ENCODE measurements at regions not wholly inside any gene's neighbourhood (a gene's known extent, or its start where the extent isn't known, plus 50 kb on each side); places are given as distances from the start of the nearest gene placed in this dataset.

DNA sequence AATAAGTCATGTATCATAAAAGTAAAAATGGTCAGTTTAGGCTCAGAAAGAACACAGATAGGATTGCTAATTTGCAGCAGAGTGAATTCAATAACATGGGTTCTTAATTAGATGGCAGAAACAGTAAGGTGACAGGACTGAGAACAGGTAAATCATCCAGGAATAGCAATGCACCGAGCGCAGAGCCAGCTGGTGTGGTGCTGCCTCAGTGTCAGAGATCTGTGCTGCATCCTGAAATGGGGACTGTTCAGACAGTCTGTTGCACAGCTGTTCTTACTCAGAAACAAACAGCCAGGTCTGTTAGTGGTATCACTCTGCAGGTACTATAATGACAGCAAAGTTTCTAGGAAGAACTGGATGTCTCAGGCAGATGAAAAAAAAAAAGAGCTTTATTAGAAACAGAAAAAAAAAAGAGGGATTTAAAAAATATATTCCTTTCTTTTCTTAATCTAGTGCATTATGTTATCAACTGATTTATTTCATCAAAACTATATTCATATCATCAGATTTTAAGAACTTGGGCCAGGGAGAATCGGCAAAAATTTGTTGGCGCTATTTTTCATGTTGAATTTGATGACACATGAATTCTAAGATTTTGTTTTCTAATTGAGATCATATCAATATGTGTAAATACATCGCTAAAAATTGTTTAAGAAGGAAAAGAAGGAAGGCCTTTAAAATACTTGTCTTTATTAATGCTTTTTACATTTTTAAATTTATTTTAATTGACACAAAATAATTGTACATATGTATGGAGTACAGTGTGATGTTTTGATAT, 501.8 kb downstream of the PRKD1 start:
- Histone ChIP-seq H3K27ac (ENCODE audit: low read length) (no peak overlapping the region), H3K27me3 (ENCODE audit: control insufficient read depth, insufficient read depth, low read length) (no peaks in the 10 kb centered on the region), H3K4me3 (ENCODE audit: low read length) (no peak overlapping the region), H3K36me3 (ENCODE audit: control insufficient read depth, insufficient read depth, low read length) (no peaks in the 10 kb centered on the region), H3K9me3 (ENCODE audit: control insufficient read depth, low read depth, low read length) (no peaks in the 10 kb centered on the region), H3K4me1 (ENCODE audit: control insufficient read depth, insufficient read depth, low read length) (no peaks in the 10 kb centered on the region)
- WGBS (ENCODE audit: insufficient coverage, low lambda C conversion rate), result 79% methylated on average over 3 of the region's 5 CpGs
- DNase-seq, result no peak

DNA sequence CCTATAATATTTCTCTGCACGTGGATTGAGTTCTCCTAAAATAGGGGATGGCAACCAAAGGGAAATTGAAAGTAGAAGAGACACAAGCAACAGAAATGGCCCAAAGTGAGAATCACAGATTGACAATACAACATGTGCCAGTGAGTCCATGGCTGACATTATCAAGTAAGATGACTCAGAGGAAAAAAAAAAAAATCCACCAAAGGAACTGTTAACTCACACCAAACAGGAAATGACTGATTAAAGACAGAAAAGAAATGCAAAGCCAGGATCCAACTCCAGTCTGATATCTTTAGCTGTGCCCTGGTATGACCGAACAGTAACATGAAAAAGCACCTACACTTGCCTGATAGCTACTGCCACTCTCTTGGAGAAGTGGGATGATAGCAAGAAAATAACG, 485.0 kb downstream of the PRKD1 start:
- no peaks in the 10 kb centered on the region for H3K4me1 ChIP-seq (ENCODE audit: control insufficient read depth, insufficient read depth, low read length)
- no peak overlapping the region for H3K4me3 ChIP-seq (ENCODE audit: low read length)
- H3K9me3 ChIP-seq (ENCODE audit: control insufficient read depth, low read depth, low read length), result no peaks in the 10 kb centered on the region
- no peaks in the 10 kb centered on the region for H3K27me3 ChIP-seq (ENCODE audit: control insufficient read depth, insufficient read depth, low read length)
- no peak overlapping the region for H3K27ac ChIP-seq (ENCODE audit: low read length)
- no peak for DNase-seq
- WGBS (ENCODE audit: insufficient coverage, low lambda C conversion rate), result 74% methylated on average over 2 of the region's 3 CpGs
- H3K36me3 ChIP-seq (ENCODE audit: control insufficient read depth, insufficient read depth, low read length), result no peaks in the 10 kb centered on the region

DNA sequence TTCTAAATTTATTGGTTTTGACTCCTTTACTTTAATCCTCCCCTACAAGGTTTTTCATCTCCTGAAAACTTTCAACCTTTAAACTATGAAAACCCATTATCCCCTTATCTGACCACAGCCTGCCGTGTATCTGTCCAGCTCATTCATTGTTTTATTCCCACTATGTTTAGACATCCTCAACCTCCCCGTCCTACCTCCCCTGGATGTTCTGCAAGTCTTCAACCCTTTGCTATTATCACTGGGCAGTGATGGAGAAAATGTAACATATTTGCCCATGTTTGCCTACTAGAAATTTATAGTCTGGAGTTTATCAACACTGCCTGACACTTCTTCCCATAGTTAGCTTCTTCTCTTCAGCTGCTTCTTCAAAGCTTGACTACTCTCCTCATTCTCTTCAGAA, 483.4 kb downstream of the PRKD1 start:
- DNase-seq, result no peak
- H3K9me3 ChIP-seq (ENCODE audit: control insufficient read depth, low read depth, low read length), result no peaks in the 10 kb centered on the region
- H3K27ac ChIP-seq (ENCODE audit: low read length), result no peak overlapping the region
- WGBS (ENCODE audit: insufficient coverage, low lambda C conversion rate), result 14% methylated on average over 1 of the region's 2 CpGs
- H3K4me3 ChIP-seq (ENCODE audit: low read length), result no peak overlapping the region
- no peaks in the 10 kb centered on the region for H3K27me3 ChIP-seq (ENCODE audit: control insufficient read depth, insufficient read depth, low read length)
- no peaks in the 10 kb centered on the region for H3K36me3 ChIP-seq (ENCODE audit: control insufficient read depth, insufficient read depth, low read length)
- no peaks in the 10 kb centered on the region for H3K4me1 ChIP-seq (ENCODE audit: control insufficient read depth, insufficient read depth, low read length)

DNA sequence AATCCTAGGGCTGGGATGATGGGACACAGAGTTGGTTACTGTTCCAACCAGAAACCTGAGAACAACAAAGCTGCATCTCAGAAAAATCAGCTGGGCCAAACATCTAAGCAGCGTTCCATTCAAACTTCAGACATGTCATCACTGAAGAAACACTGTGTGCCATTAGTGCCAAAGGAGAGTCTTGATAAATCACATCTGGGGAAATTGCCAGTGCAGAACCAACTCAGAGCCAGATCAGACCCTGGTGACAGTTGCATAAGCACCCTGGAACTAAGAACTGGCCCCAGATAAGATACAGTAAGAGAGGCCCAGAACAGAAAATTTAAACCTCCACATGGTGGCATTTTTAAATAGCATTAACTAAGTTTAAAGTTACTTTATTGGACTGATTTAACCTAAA, 482.8 kb downstream of the PRKD1 start:
- H3K4me3 ChIP-seq (ENCODE audit: low read length), result no peak overlapping the region
- no peak overlapping the region for H3K27ac ChIP-seq (ENCODE audit: low read length)
- H3K9me3 ChIP-seq (ENCODE audit: control insufficient read depth, low read depth, low read length), result no peaks in the 10 kb centered on the region
- WGBS (ENCODE audit: insufficient coverage, low lambda C conversion rate), result no CpG with 5 or more reads among the region's 1 CpG
- DNase-seq, result no peak
- no peaks in the 10 kb centered on the region for H3K36me3 ChIP-seq (ENCODE audit: control insufficient read depth, insufficient read depth, low read length)
- no peaks in the 10 kb centered on the region for H3K4me1 ChIP-seq (ENCODE audit: control insufficient read depth, insufficient read depth, low read length)
- H3K27me3 ChIP-seq (ENCODE audit: control insufficient read depth, insufficient read depth, low read length), result no peaks in the 10 kb centered on the region

DNA sequence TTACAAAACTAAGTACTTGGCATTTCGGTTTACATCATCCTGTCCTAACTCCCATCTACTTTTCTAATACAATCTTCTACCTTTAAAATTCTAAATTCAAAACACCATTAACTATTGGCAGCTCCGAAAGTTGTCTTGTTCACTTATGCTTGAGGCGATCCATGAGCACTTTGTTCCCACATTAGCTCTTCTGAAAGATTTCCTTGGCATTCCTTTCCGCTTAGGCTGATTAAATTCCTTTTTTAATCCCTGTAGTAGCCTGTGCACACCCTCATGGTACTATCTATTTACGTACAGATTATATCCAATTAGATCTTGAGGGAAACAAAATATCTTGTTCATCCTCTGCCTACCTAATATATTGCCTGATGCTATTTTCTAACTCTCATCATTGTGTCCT, 480.7 kb downstream of the PRKD1 start:
- no peaks in the 10 kb centered on the region for H3K4me1 ChIP-seq (ENCODE audit: control insufficient read depth, insufficient read depth, low read length)
- DNase-seq, result no peak
- H3K27ac ChIP-seq (ENCODE audit: low read length), result no peak overlapping the region
- WGBS (ENCODE audit: insufficient coverage, low lambda C conversion rate), result 90% methylated on average over 4 of the region's 5 CpGs
- no peak overlapping the region for H3K4me3 ChIP-seq (ENCODE audit: low read length)
- H3K27me3 ChIP-seq (ENCODE audit: control insufficient read depth, insufficient read depth, low read length), result no peaks in the 10 kb centered on the region
- no peaks in the 10 kb centered on the region for H3K36me3 ChIP-seq (ENCODE audit: control insufficient read depth, insufficient read depth, low read length)
- H3K9me3 ChIP-seq (ENCODE audit: control insufficient read depth, low read depth, low read length), result no peaks in the 10 kb centered on the region

DNA sequence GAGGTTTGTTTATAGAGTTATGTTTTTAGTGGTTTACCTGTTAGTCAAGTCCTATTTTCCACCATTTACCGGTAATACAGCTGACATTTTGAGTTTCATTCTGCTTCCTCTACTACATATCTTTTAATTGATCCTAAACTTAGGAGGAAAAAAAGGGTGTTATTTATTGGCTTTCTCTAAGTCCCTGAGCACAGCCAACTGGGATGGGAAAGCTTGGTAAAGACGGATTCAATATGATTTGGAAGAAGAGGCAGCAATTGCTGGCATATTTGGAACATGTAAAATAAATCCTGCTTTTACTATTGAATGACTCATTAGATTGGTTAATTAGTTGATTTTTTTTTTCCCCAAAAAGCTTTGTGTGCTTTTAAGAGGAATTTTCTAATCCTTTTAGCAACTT, 475.7 kb downstream of the PRKD1 start:
- 100% methylated on average over 1 of the region's 2 CpGs for WGBS (ENCODE audit: insufficient coverage, low lambda C conversion rate)
- no peak overlapping the region for H3K4me3 ChIP-seq (ENCODE audit: low read length)
- no peaks in the 10 kb centered on the region for H3K4me1 ChIP-seq (ENCODE audit: control insufficient read depth, insufficient read depth, low read length)
- no peak overlapping the region for H3K27ac ChIP-seq (ENCODE audit: low read length)
- H3K36me3 ChIP-seq (ENCODE audit: control insufficient read depth, insufficient read depth, low read length), result no peaks in the 10 kb centered on the region
- no peak for DNase-seq
- no peaks in the 10 kb centered on the region for H3K9me3 ChIP-seq (ENCODE audit: control insufficient read depth, low read depth, low read length)
- no peaks in the 10 kb centered on the region for H3K27me3 ChIP-seq (ENCODE audit: control insufficient read depth, insufficient read depth, low read length)

DNA sequence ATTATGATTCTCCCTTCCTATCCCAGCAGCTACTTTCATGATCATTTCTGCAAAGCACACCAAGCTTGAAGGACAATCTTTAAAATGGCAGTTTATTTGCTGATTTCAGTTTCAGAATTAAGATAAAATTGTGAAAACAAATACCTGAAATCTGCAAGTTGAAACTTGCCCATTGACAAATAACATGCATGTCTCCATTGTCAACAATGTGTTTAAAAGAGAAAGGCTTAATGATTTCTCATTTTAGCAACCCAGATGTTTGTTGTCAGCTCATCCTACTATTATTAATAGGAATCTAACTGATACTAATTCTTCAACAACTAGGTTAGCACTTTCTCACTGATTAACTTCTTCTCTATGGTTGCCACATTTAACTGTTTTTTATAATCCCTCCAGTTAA, 474.6 kb downstream of the PRKD1 start:
- Histone ChIP-seq H3K27me3 (ENCODE audit: control insufficient read depth, insufficient read depth, low read length) (no peaks in the 10 kb centered on the region), H3K4me1 (ENCODE audit: control insufficient read depth, insufficient read depth, low read length) (no peaks in the 10 kb centered on the region), H3K36me3 (ENCODE audit: control insufficient read depth, insufficient read depth, low read length) (no peaks in the 10 kb centered on the region), H3K4me3 (ENCODE audit: low read length) (no peak overlapping the region), H3K27ac (ENCODE audit: low read length) (no peak overlapping the region), H3K9me3 (ENCODE audit: control insufficient read depth, low read depth, low read length) (no peaks in the 10 kb centered on the region)
- DNase-seq, result no peak

DNA sequence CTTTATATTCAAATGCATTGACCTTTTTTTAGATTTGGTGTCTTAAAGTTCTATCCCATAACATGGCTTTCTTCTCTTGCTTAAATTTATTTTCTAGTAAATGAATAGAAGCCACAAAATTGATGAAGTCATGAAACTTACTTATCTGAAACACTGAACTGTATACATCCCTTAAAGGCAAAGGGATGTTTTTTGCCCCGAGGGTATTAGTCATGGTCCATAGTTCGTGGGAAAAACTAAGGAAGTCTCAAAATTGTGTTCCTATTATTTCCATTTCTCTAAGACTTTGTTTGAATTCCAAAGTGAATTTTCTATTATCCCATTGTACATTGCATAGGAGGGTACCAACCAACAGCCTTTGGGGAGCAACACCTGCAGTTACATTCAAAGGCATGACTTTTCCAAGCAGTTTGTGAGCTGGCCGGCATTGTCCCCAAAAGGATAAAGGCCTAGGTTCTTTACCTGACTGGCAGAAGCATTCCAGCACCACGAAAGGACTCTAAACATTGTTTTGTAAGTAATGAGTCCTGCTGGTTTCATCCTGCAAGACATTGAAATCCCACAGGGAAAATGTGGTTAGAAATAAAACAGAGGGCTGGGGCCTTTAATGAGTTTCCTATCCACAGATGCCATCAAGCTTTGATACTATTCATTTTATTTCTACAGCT, 473.5 kb downstream of the PRKD1 start:
- no peaks in the 10 kb centered on the region for H3K4me1 ChIP-seq (ENCODE audit: control insufficient read depth, insufficient read depth, low read length)
- WGBS (ENCODE audit: insufficient coverage, low lambda C conversion rate), result 20% methylated on average over 2 of the region's 4 CpGs
- peak in 1 of 2 donors; percentile 34 for DNase-seq
- H3K36me3 ChIP-seq (ENCODE audit: control insufficient read depth, insufficient read depth, low read length), result no peaks in the 10 kb centered on the region
- H3K27me3 ChIP-seq (ENCODE audit: control insufficient read depth, insufficient read depth, low read length), result no peaks in the 10 kb centered on the region
- H3K4me3 ChIP-seq (ENCODE audit: low read length), result no peak overlapping the region
- no peaks in the 10 kb centered on the region for H3K9me3 ChIP-seq (ENCODE audit: control insufficient read depth, low read depth, low read length)
- no peak overlapping the region for H3K27ac ChIP-seq (ENCODE audit: low read length)

DNA sequence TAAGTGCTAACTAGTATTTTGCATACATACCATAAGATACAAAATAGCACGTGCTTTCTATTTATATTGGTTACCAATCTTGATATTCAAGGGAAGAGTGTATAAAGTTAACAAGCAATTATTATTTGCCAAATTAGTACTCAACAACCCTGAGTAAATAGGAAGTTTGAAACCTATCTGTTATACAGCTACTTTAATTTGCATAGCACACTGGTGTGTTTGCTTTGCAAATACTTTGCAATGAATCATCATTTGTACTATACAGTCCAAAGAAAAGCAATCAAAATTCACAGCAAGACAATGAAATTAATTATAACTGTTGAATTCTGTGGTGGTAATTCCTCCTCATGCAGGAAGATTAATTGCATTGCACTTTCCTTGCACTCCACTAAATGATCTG, 469.1 kb downstream of the PRKD1 start:
- Histone ChIP-seq H3K36me3 (ENCODE audit: control insufficient read depth, insufficient read depth, low read length) (no peaks in the 10 kb centered on the region), H3K9me3 (ENCODE audit: control insufficient read depth, low read depth, low read length) (no peaks in the 10 kb centered on the region), H3K4me1 (ENCODE audit: control insufficient read depth, insufficient read depth, low read length) (no peaks in the 10 kb centered on the region), H3K27ac (ENCODE audit: low read length) (no peak overlapping the region), H3K4me3 (ENCODE audit: low read length) (no peak overlapping the region), H3K27me3 (ENCODE audit: control insufficient read depth, insufficient read depth, low read length) (no peaks in the 10 kb centered on the region)
- no peak for DNase-seq
- WGBS (ENCODE audit: insufficient coverage, low lambda C conversion rate), result 67% methylated on average over 1 of the region's 1 CpG

DNA sequence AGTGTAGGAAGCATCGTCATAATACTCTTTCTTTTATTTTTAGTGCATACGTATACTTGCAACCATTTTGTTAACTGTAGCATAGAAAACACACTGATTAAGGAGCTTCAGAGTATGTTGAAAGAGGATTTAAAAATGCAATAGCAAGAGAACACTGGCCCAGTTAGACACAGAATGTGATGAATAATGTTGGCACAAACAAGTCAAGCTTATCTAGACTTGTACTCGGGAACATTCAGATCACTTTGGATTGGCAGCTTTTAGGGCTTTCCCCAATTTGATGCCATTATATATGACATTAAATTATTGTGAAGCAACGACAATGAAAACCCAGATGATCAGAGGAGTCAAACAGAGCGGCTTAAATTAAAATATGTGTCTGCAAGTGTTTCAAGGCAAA, 468.1 kb downstream of the PRKD1 start:
- no peak overlapping the region for H3K27ac ChIP-seq (ENCODE audit: low read length)
- H3K9me3 ChIP-seq (ENCODE audit: control insufficient read depth, low read depth, low read length), result no peaks in the 10 kb centered on the region
- no peak for DNase-seq
- H3K36me3 ChIP-seq (ENCODE audit: control insufficient read depth, insufficient read depth, low read length), result no peaks in the 10 kb centered on the region
- no peaks in the 10 kb centered on the region for H3K27me3 ChIP-seq (ENCODE audit: control insufficient read depth, insufficient read depth, low read length)
- 50% methylated on average over 1 of the region's 5 CpGs for WGBS (ENCODE audit: insufficient coverage, low lambda C conversion rate)
- no peak overlapping the region for H3K4me3 ChIP-seq (ENCODE audit: low read length)
- H3K4me1 ChIP-seq (ENCODE audit: control insufficient read depth, insufficient read depth, low read length), result no peaks in the 10 kb centered on the region
